GM18520 (cell line): ENCODE measurements at regions not wholly inside any gene's neighbourhood (a gene's known extent, or its start where the extent isn't known, plus 50 kb on each side); places are given as distances from the start of the nearest gene placed in this dataset.
"Not testable (repeated sequence)": the region's sequence is repeated elsewhere in the genome, so short reads cannot be mapped to it uniquely, and the experiment has no call there.

ENCODE experiments used
- ATAC-seq: cut with Tn5 transposase; IDR thresholded peaks from one replicate; pipeline ENCODE4 v1.9.1; 2021; ENCODE audit not compliant: unreplicated experiment

DNA sequence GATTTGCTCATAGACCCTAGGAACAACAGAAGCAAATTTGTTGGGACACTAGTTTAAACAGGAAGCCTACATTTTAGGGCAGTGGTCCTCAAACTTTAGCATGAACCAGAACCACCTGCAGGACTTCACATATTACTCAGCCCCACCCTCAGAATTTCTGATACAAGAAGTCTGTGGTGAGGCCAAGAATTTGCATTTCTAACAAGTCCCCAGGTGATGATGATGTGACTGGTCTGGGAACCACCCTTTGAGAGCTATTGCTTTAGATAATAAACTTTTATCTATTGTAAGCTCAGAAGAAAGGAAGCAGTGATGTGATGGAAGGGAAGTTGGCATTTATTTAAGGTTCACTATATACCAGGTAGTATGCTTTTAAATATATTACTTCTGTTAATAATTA, 194.0 kb downstream of the FAM181B start:
- ATAC-seq: peak; percentile 92

DNA sequence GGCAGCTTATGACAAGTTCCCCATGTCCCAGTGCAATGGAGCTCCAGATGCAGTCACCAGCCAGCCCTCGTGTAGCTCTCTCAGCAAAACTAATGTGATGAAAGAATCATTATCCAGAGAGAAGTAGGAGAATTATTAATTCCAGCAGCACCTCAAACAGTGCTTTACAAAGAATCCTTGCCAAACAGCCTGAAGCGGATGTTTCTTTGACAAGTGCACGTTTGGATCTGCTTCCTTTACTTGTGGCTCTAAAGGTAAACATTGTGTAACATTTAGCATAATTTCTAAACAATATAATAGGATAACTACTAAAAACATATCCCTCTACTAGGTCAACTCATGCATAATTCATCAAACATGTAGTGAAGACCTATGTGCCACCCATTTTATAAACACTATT, 197.0 kb downstream of the FAM181B start:
- no peak for ATAC-seq

DNA sequence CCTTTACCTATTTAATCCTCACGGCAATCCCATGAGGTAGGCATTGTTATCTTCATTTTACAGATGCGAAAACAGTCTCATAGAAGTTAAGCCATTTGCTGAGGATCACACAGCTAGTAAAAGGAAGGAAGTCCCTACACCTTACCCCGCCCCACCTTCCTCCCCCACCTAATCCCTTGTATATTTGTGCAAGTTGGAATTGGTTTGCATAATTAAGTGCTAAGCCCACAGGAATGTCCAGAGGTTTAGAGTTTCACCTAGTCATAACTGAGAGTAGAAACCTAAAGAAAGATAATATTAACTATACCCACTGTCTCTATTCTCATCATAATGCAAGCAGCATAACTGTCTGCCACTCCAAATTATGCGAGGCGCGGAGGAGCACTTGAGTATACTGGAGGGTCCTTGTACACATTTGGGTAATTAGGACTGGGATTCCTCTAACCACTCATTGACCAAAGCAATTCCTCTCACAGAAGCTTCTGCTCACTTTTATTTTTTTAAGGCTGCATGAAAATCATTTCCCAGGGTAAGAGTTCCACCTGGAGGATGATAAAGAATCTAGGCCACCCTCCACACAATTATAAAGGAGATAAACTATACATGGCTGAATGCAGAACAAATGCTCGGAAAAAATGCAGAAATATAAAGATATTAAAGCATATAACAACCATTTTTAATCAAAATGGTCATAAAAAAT, 199.9 kb downstream of the FAM181B start:
- ATAC-seq: no peak

DNA sequence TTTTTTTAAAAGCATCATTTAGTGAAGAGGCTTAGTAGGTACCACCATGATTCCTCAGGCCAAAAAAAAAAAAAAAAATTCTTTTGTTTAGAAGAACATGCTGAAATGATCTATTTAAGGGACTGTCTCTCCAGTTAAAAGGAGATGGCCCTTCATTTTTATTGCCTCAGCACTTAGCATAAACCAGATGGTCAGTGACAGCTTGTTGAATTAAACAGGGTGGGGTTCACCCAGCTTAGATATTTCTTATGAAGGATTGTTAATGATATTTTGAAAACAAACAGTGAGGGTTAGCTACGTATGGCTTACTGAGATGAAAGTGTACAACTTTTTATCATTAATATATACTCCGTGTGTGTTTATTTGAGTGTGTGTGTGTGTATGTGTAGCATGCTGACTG, 203.7 kb downstream of the FAM181B start:
- ATAC-seq: no peak

DNA sequence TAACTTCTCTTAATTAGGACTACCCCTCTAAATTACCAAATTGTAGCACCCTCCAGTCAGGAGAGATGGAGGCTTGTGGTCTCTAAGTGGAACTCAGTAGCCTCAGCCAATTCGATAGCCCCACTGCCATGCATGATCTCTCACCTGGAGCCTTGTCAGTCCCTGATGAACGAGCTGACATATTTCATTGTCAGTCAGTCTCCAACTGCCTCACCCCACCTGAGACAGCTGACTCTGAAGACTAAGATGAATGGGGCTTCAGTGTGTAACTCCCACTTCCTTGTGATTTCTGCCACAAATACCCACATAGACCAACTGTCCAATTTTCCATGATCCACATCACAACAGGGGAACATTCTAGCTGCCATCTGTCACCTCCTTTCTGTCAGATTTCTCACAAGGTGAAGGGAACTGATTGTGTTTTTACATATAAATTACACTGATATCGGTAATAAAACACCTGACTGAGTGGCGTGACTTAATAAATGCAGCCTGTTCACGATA, 206.5 kb downstream of the FAM181B start:
- ATAC-seq: no peak

DNA sequence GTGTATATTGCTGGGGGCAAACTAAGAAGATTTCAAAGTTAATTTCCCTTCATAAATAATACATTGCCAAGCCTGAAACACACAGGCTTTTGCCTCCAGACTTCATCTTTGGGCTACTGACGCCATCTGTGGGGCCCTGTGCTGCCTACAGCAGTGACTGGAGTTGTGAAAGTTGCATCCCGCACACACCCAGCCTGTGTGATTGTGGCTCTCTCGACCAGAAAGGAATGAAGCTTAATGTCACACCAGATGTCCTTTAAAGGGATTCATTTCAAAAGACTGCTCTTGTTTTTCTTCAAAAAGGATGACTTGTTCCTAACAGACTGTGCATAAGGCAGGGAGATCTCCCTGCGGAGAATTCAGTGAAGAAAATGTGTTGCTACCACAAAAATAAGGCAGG, 210.5 kb downstream of the FAM181B start:
- no peak for ATAC-seq

DNA sequence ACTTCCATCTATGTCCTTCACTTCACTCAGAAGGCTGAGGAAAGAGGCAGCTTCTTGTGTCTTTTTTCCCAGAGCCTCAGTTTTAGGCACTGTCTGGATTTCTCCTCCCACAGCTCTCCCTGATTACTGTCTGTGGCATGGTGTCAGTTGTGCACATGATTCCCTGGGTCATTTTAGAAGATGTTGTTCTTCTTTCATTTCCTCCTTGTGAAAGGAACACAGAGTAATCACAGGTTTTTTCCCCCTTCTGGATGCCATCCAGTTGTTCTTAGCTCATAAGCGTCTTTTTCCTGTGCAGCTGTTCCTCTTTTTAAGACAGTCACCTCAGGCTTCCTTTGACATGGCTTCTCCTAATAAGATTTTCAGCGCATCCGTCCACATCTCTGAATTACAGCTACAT, 212.2 kb downstream of the FAM181B start:
- no peak for ATAC-seq

DNA sequence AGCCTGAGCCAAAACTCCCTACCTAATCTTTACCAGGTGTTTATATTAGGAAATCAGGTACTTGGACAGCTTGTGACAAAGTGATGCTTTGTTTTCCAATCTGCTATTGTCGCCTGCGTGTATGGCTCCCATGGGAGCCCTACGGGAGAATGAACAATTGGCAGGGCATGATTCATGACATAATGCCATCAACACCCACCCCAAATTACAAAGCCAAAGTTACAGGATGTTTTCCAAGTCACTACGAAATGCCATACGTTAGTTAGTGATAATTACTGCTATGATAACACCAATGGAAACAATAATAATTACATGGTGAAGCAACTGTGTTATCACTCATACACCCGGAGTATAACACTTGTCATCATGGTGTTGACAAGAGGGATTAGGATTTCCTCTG, 226.4 kb downstream of the FAM181B start:
- no peak for ATAC-seq

DNA sequence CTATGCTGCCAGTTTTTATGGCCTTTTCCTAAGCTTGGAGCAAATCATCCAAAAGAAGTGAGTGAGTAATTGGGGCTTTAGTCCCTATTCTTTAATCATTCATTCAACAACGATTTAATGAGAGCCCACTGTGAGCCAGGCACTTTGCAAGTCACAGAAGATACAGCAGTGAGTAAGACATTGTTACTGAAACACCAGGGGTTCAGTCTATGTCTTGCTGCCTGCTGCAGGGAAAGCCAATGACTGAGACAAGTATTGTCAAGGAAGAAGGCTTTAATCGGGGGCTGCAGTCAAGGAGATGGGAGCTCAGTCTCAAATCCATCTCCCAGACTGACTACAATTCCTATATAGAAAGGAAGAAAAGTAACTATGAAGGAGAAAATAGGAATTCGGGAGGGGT, 228.3 kb downstream of the FAM181B start:
- no peak for ATAC-seq

DNA sequence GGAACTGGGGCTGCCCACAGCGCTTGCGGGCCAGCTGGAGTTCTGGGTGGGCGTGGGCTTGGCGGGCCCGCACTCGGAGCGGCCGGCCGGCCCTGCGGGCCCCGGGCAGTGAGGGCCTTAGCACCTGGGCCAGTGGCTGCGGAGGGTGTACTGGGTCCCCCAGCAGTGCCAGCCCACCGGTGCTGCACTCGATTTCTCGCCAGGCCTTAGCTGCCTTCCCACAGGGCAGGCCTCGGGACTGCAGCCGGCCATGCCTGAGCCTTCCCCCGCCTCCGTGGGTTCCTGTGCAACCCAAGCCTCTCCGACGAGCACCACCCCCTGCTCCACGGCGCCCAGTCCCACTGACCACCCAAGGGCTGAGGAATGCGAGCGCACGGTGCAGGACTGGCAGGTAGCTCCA, 232.5 kb downstream of the FAM181B start:
- not testable (repeated sequence) for ATAC-seq

DNA sequence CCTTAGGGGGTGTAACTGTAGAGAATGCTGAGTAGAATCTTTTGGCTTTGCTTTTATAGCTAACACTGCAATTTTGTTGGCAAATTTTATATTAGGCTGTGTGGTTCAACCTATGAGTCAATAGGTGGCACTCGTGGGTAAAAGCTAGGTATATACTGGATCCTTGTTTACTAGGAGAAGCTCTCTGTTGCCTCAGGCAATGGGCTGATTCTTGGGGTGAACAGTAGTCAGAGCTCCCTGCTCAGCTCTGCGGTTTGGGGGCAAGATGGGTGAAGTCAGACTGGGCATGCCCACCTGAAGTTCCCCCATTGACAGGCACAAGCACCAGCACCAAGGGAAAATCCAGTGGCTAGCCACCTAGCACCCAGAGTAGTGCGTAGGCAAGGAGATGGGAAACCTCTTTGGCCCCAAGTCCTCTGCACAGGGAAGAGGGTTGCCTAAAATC, 238.7 kb downstream of the FAM181B start:
- ATAC-seq: no peak

DNA sequence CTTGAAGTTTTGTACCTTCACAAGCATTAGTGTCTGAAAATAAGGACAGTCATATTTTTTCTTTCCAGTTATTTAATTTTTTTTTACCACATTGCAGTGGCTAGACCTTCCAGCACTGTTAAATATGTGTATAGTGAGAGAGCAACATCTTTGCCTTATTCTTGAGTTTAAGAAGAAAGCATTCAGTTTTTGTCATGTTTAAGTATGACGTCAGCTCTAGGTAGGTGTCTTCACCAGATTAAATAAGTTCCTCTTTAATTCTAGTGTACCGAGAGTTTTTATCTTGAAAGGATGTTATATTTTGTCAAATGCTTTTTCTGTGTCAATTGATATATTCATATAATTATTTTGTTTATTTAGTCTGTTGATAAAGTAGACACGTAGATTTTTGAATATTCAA, 258.8 kb downstream of the FAM181B start:
- ATAC-seq: no peak

DNA sequence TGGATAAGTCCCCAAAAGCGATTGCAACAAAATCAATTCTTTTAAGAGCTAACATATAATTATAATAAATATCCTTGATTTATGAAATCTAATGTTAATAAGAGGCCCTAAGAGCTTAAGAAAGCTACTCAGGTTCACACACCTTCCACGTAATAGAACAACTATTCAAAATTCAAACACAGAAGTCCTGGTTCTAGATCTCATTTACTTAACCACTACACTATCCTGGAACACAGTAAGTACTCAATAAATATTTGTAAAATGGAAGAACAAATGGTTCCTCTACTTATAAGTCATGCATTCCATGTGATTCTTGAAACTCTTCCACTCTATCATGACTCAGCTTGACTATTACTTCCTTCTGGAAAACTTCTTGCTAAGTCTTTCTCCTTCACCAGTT, 268.2 kb downstream of the FAM181B start:
- ATAC-seq: no peak

DNA sequence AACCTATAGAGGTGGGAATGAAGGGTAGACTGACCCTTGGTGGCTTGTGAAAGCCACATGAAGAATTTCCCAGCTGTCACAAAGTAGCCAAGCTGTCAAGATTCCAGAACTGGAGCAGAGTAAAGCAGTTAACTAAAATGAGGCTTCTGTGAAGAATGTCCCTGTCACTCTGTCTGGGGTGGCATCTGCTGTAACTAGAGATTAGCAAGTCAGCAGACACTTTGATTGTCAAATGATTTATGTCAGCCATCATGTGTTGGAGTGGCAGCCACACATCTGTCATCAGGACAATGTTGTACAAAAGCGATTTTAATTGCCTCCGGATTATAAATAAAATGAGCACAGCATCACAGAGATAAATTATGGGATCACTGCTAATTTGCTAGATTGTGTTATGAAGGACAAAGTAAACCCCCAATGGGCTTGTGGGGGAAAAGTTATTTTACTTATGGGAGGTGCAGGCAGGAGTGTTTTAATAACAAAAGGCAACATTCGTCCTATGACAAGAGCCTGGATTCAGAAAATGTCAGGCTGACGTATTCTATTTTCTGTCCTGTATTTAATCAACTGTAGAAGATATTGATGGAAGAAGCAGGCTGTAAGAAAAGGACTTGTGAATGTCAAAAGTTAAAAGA, 270.9 kb downstream of the FAM181B start:
- ATAC-seq: no peak

DNA sequence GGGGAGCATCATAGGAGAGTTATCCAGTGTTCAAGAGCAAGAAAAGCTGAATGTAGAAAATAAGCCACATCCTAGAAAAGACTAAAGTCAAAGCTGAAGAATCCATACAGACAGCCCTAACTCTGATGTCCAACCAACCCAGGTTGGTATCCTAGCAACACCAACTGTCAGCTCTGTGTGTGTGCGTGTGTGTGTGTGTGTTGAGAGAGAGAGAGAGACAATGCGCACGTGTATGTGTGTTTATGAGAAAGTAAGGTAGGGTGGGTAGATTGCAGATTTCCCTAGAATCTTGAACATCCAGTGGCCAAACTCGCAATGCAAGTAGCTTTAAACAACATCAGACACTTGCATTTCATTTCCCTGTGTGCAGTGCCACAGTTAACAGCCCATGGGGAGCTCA, 274.9 kb downstream of the FAM181B start:
- no peak for ATAC-seq

DNA sequence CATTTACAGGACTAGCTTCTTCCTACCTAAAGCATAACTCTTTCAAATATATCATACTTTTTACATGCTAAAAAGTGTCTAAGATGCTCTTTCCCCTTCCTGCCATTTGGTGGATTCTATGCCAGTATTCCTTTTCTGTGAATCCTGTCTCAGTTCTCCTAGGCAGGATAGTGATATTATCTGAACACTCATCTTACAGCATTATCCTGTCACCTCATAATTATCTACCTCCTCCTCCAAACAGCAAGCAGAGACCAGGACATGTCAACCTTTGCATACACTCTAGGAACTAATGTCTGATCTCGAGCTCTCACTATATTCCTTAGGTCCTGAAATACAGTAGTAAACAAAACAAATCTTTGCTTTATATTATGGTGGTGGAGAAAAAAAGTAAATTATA, 275.5 kb downstream of the FAM181B start:
- ATAC-seq: no peak

DNA sequence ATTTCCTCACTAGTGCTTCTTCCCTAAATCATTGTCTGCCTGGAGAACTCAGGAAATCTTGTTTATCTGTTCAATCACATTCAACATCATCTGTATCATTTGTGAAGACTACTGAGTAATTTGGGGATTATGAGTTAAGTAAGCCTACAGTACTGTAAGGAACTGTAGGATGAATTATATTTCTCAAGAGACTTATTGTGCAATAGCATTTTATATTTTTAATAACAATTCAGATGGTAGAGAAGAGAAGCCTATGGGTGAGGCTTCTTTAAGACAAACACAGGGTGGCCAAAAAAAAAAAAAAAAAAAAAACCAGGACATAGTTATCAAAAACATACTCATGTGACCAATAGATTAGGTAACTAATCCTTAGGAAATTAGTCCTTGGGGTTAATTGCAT, 282.7 kb downstream of the FAM181B start:
- no peak for ATAC-seq

DNA sequence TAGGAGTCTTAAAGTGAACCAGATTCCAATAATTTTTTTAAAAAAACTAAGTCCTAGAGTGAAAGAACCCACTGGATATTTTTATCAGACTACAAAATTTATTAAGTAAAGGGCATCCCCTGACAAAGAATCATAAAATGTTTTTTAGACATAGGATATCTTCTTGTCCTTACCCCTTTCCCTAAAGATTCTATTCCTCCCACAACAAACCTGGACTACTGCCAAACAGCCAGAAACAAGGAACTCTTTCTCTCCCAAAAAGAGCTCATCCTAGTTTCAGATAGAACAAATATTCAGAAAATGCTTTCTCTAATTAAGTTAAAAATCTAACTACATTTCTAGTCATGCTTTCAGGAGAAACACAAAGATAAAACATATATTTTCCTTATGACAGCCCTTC, 327.1 kb downstream of the FAM181B start:
- no peak for ATAC-seq

DNA sequence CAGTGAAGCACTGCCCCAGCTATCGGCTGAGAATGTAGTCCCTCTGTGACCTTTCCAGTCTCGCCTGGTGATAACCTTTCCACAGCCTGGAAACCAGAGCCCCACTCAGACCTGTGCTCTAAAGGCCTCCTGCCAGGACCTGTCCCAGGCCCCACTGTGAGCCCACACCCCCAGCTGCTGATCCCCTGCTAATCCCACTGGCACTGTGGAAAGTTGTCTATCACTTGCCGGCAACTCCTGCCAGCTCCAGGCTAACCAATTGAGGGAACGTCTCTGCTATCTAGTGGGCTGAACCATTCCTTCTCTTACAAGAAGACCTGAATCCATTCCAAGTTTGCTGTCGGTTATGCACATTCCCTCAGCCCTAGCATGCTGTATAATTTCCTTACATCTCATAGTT, 328.2 kb downstream of the FAM181B start:
- ATAC-seq: no peak

DNA sequence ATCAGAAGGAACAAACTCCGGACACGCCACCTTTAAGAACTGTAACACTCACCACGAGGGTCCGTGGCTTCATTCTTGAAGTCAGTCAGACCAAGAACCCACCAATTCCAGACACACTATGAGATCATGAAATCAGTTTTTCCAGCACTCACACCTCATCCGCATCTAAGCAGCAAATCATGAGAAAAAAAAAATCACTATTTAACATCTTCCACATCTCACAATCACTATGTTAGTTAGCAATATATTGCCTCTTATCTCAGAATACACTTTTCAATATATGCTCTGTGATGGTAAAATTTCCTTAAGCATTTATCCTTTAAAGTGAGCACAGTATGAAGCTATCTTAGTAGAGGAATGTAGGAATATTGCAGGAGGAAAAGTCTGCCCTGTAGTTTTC, 328.7 kb downstream of the FAM181B start:
- no peak for ATAC-seq

DNA sequence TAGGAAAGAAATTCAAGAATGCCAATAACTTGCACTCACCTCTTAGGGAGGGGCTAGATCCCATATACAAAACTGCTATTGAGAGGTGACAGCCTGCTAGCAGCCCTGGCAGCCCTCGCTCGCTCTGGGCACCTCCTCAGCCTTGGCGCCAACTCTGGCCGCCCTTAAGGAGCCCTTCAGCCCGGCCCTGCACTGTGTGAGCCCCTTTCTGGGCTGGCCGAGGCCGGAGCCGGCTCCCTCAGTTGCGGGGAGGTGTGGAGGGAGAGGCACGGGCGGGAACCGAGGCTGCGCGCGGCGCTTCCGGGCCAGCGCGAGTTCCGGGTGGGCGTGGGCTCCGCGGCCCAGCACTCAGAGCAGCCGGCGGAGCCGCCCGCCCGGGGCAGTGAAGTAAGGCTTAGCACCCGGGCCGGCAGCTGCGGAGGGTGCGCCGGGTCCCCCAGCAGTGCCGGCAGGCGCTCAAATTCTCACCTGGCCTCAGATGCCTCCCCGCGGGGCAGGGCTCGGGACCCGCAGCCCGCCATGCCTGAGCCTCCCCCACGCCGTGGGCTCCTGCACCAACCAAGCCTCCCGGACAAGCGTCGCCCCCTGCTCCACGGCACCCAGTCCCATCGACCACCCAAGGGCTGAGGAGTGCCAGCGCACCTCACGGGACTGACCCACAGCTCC, 329.9 kb downstream of the FAM181B start:
- ATAC-seq: no peak

DNA sequence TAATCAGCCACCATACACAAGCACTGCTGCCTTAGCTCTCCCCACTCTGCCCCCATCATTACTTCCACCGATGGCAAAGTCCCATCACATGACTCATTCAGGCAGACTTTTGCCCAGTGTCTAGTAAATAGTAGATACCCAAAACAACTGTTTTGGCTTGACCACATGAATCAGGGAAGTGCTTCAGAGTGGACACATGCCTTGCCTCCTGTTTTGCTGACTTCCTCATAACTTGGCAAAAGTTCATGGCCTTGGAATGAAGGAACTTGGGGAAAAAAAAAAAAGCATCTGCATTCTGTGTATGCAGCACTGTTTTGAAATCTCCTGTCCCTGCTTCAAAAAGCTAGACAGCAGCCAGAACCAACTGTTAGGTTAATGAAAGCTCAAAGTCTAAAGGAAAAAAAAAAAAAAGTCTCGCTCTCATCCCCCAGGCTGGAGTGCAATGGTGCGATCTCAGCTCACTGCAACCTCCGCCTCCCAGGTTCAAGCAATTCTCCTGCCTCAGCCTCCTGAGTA, 335.3 kb downstream of the FAM181B start:
- no peak for ATAC-seq
